ENCODE measurements at regions not wholly inside any gene's neighbourhood (a gene's known extent, or its start where the extent isn't known, plus 50 kb on each side); places are given as distances from the start of the nearest gene placed in this dataset.

DNA sequence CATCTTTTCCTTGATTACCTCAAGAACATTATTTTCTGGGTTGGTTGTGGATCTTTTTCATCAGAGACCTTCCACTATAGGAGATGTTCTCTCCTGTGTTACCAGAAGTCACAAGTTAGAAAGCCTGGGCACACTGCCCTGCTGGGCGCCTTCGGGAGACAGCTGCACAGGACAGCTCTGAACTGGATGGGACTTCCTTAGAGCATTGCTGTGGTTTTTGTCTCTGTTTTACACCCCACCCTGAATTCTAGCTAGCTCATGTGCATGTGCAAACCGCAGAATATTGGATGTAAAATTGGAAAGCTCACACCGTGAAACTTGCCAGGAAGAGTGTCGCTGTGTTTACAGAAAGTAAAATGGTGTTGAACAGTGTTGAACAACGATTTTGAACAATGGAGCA, 54.4 kb upstream of the SEC61G start:
- intact Hi-C loops (cut with DNase I), result no loop called here
- WGBS (ENCODE audit: insufficient coverage, low coverage, low lambda C conversion rate, missing lambda C conversion rate), result 45% methylated on average over 6 of the region's 6 CpGs
- Histone ChIP-seq H3K27ac (no peak overlapping the region), H3K4me3 (no peak overlapping the region), H3K27me3 (no peaks in the 10 kb centered on the region), H3K36me3 (no peaks in the 10 kb centered on the region), H3K4me1 (peaks cover 0 to 33% (median 7%) of the 10 kb centered on the region in 4 donors), H3K9me3 (no peaks in the 10 kb centered on the region)
- peak; percentile 63 to 71 (median 66) for ATAC-seq
- peak in 1 of 3 donors; percentile 35 for DNase-seq
- TF ChIP-seq, protein P1, sequence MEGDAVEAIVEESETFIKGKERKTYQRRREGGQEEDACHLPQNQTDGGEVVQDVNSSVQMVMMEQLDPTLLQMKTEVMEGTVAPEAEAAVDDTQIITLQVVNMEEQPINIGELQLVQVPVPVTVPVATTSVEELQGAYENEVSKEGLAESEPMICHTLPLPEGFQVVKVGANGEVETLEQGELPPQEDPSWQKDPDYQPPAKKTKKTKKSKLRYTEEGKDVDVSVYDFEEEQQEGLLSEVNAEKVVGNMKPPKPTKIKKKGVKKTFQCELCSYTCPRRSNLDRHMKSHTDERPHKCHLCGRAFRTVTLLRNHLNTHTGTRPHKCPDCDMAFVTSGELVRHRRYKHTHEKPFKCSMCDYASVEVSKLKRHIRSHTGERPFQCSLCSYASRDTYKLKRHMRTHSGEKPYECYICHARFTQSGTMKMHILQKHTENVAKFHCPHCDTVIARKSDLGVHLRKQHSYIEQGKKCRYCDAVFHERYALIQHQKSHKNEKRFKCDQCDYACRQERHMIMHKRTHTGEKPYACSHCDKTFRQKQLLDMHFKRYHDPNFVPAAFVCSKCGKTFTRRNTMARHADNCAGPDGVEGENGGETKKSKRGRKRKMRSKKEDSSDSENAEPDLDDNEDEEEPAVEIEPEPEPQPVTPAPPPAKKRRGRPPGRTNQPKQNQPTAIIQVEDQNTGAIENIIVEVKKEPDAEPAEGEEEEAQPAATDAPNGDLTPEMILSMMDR (IDR thresholded peaks at IDR 0.05), result no peak
- no peak for TF ChIP-seq POLR2A (IDR thresholded peaks at IDR 0.05)

DNA sequence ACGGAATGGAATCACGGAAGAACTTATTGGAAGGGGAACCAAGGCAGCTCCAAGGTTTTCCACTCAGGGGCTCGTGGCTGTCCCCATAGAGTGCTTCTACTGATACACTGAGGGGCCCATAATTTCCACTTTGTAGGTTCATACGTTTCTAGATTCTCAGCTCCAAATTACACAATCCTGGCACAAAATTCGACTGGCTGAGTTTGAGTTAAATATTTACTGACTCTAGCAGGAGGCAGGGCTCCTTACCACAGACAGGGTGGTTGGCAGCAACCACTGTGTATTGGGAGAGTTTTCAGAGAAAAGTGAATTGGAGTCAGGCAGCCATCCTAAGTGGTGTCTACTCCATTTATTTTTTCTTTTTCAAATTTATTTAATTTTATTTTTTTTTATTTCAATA, 55.4 kb upstream of the SEC61G start:
- Histone ChIP-seq H3K9me3 (no peaks in the 10 kb centered on the region), H3K27me3 (no peaks in the 10 kb centered on the region), H3K27ac (no peak overlapping the region), H3K4me1 (peaks cover 0 to 33% (median 7%) of the 10 kb centered on the region in 4 donors), H3K4me3 (peak overlapping the region in 1 of 3 donors; percentile 23), H3K36me3 (no peaks in the 10 kb centered on the region)
- 18% methylated on average over 5 of the region's 5 CpGs for WGBS (ENCODE audit: insufficient coverage, low coverage, low lambda C conversion rate, missing lambda C conversion rate)
- DNase-seq (peak; percentile 36 to 77 (median 62)), ATAC-seq (peak; percentile 91 to 97 (median 96))
- no peak for TF ChIP-seq POLR2A (IDR thresholded peaks at IDR 0.05)
- TF ChIP-seq, protein P1 (IDR thresholded peaks at IDR 0.05), result no peak
- intact Hi-C loops (cut with DNase I), result no loop called here

DNA sequence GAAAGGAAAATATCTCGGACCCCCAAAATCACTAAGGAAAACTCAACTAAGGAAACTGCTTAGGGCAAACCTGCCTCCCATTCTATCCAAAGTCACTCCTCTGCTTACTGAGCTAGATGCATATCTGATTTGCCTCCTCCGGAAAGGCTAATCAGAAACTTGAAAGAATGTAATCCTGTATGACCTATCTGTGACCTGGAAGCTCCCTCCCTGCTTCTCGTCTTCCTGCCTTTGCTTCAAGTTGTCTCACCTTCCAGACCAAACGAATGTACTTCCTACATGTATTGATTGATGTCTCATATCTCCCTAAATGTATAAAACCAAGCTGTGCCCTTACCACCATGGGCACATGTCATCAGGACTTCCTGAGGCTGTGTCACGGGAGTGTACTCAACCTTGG, 58.1 kb upstream of the SEC61G start:
- no peaks in the 10 kb centered on the region for H3K9me3 ChIP-seq
- no peaks in the 10 kb centered on the region for H3K36me3 ChIP-seq
- no peak for TF ChIP-seq POLR2A (IDR thresholded peaks at IDR 0.05)
- TF ChIP-seq, protein P1 (IDR thresholded peaks at IDR 0.05), result no peak
- H3K27me3 ChIP-seq, result no peaks in the 10 kb centered on the region
- ATAC-seq (no peak), DNase-seq (no peak)
- 50% methylated on average over 5 of the region's 5 CpGs for WGBS (ENCODE audit: insufficient coverage, low coverage, low lambda C conversion rate, missing lambda C conversion rate)
- no peak overlapping the region for H3K4me3 ChIP-seq
- H3K27ac ChIP-seq, result no peak overlapping the region
- intact Hi-C loops (cut with DNase I), result no loop called here
- H3K4me1 ChIP-seq, result peaks cover 0 to 28% (median 7%) of the 10 kb centered on the region in 4 donors

DNA sequence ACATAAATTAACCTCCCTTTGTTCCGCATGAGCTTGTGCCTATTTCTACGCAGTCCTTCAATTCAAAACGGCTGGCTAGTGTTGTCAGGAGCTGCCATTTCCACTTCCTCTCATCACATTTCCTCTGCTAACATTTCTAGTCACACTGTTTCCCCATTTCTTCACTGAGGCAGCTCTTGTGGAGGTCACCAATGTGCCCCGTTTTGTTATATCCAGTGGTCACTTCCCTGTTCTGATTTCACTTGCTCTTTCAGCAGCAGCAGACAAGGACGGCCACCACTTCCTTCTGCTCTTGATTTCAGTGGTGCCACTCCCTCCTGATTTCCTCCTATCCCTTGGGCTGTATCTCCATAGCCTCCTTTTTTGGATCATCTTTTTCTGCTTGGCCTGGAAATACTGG, 64.8 kb upstream of the SEC61G start:
- H3K4me3 ChIP-seq, result no peak overlapping the region
- ATAC-seq (peak; percentile 64 to 88 (median 74)), DNase-seq (no peak)
- intact Hi-C loops (cut with DNase I), result no loop called here
- WGBS (ENCODE audit: insufficient coverage, low coverage, low lambda C conversion rate, missing lambda C conversion rate), result 48% methylated on average over 5 of the region's 5 CpGs
- H3K27me3 ChIP-seq, result no peaks in the 10 kb centered on the region
- no peak overlapping the region for H3K27ac ChIP-seq
- no peaks in the 10 kb centered on the region for H3K9me3 ChIP-seq
- TF ChIP-seq, protein P1 (IDR thresholded peaks at IDR 0.05), result no peak
- no peak for TF ChIP-seq POLR2A (IDR thresholded peaks at IDR 0.05)
- no peaks in the 10 kb centered on the region for H3K36me3 ChIP-seq
- H3K4me1 ChIP-seq, result no peaks in the 10 kb centered on the region

DNA sequence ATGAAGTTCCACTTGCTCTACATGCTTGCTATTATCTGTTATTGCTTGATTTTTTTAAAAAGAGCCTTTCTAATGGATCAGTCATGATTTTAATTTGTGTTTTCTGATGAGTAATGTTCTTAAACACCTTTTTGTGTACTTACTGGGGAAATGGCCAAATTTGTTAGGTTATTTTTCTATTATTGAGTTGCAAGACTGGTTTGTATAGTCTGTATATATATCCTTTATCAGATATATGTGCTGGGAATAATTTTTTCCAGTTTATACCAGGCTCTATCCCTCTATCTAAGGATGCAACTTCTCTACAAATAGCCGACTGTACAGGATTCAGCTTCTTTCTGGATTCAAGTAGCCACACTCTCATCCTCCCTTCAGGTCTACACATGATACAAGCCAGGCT, 65.6 kb upstream of the SEC61G start:
- no peaks in the 10 kb centered on the region for H3K27me3 ChIP-seq
- H3K4me1 ChIP-seq, result no peaks in the 10 kb centered on the region
- intact Hi-C loops (cut with DNase I), result no loop called here
- H3K4me3 ChIP-seq, result no peak overlapping the region
- no peak overlapping the region for H3K27ac ChIP-seq
- 80% methylated on average over 1 of the region's 1 CpG for WGBS (ENCODE audit: insufficient coverage, low coverage, low lambda C conversion rate, missing lambda C conversion rate)
- ATAC-seq (no peak), DNase-seq (no peak)
- TF ChIP-seq POLR2A (IDR thresholded peaks at IDR 0.05), result no peak
- TF ChIP-seq, protein P1 (IDR thresholded peaks at IDR 0.05), result no peak
- no peaks in the 10 kb centered on the region for H3K36me3 ChIP-seq
- H3K9me3 ChIP-seq, result no peaks in the 10 kb centered on the region

Data from right lobe of liver (tissue), 6 donors.